DND-41 (cell line): ENCODE measurements at regions not wholly inside any gene's neighbourhood (a gene's known extent, or its start where the extent isn't known, plus 50 kb on each side); places are given as distances from the start of the nearest gene placed in this dataset.

ENCODE experiments used
- ATAC-seq: fragments of 200-7000 bp; cut with Tn5 transposase; 3 replicates; pipeline ENCODE4 v1.9.1; 2021; ENCODE audit warnings: low read depth; ENCODE audit not compliant: insufficient read depth
- DNase-seq: peaks from one replicate; pipeline ENCODE4 v3.0.0-alpha.2; 2020
- H2AFZ ChIP-seq: 2 replicates; pipeline ENCODE4 v1.6.0; 2012; ENCODE audit warnings: low read depth, low read length
- H3K27ac ChIP-seq: 2 replicates; pipeline ENCODE4 v1.5.1; 2012; ENCODE audit warnings: low read length, inconsistent platforms
- H3K27me3 ChIP-seq: fragments of 200-600 bp; sonication (generic); 2 replicates; pipeline ENCODE4 v1.6.0; 2012; ENCODE audit warnings: low read length, mild to moderate bottlenecking, inconsistent platforms; ENCODE audit not compliant: insufficient read depth, poor library complexity
- H3K36me3 ChIP-seq: 2 replicates; pipeline ENCODE4 v1.5.1; 2012; ENCODE audit warnings: low read length, inconsistent platforms; ENCODE audit not compliant: insufficient read depth
- H3K4me1 ChIP-seq: 2 replicates; pipeline ENCODE4 v1.5.1; 2012; ENCODE audit warnings: mild to moderate bottlenecking, low read length; ENCODE audit not compliant: insufficient read depth
- H3K4me2 ChIP-seq: 2 replicates; pipeline ENCODE4 v1.6.0; 2012; ENCODE audit warnings: mild to moderate bottlenecking, moderate library complexity, low read length, inconsistent platforms; ENCODE audit not compliant: insufficient read depth
- H3K4me3 ChIP-seq, 2 experiments: fragments of 200-600 bp in 1 of 2; shearing (Covaris generic) in 1 of 2; 2 replicates each; pipeline ENCODE4 v1.5.1; 2012 to 2016; ENCODE audit warnings: inconsistent platforms in 2 of 2, low read length in 2 of 2, mild to moderate bottlenecking in 2 of 2, low read depth in 1 of 2, moderate library complexity in 1 of 2
- H3K79me2 ChIP-seq: 2 replicates; pipeline ENCODE4 v1.6.0; 2012; ENCODE audit warnings: low read length, inconsistent platforms; ENCODE audit not compliant: insufficient read depth
- H3K9ac ChIP-seq: 2 replicates; pipeline ENCODE4 v1.6.0; 2012; ENCODE audit warnings: low read depth, mild to moderate bottlenecking, inconsistent platforms, low read length, moderate library complexity
- H3K9me3 ChIP-seq: 2 replicates; pipeline ENCODE4 v1.5.1; 2012; ENCODE audit warnings: low read length, moderate library complexity, mild to moderate bottlenecking, inconsistent platforms; ENCODE audit not compliant: insufficient read depth, severe bottlenecking
- H4K20me1 ChIP-seq: 2 replicates; pipeline ENCODE4 v1.6.0; 2012; ENCODE audit warnings: low read length; ENCODE audit not compliant: insufficient read depth
- EZH2 ChIP-seq: IDR thresholded peaks from 3 replicates; pipeline ENCODE4 v1.6.1; 2012; ENCODE audit warnings: borderline replicate concordance, low read depth, mild to moderate bottlenecking, moderate library complexity, low read length, inconsistent platforms; ENCODE audit not compliant: severe bottlenecking
- TF ChIP-seq, protein P1 (sequence below): IDR thresholded peaks from 2 replicates; pipeline ENCODE4 v1.5.1; 2012; ENCODE audit warnings: borderline replicate concordance, low read length, moderate library complexity, mild to moderate bottlenecking; ENCODE audit not compliant: poor library complexity, severe bottlenecking; ENCODE audit errors: extremely low read depth

DNA sequence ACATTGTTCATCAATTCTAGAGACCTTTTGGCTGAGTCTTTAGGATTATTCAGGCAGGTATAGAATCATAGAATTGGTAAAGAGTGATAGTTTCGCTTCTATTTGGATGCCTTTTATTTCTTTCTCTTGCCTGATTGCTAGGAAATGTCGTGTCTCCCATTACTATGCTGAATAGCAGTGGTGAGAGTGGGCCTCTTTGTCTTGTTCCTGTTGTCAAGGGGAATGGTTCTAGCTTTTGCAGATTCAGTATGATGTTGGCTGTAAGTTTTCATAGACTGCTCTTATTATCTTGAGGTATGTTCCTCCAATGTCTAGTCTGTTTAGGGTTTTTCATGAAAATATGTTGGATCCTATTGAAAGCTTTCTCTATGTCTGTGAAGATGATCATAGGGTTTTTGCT lies 200.2 kb upstream of the PABPC4L start:
- Histone ChIP-seq H2AFZ (peak overlapping the region; percentile 52; the same call in 1 of the 2 replicates), H3K9me3 (peaks cover 9% of the 10 kb centered on the region), H3K4me2 (no peak overlapping the region), H4K20me1 (no peaks in the 10 kb centered on the region), H3K9ac (no peak overlapping the region), H3K4me1 (no peaks in the 10 kb centered on the region), H3K4me3 (no peak overlapping the region), H3K36me3 (no peaks in the 10 kb centered on the region), H3K79me2 (no peaks in the 10 kb centered on the region), H3K27me3 (no peaks in the 10 kb centered on the region), H3K27ac (no peak overlapping the region)
- no peak for TF ChIP-seq EZH2
- TF ChIP-seq, protein P1, sequence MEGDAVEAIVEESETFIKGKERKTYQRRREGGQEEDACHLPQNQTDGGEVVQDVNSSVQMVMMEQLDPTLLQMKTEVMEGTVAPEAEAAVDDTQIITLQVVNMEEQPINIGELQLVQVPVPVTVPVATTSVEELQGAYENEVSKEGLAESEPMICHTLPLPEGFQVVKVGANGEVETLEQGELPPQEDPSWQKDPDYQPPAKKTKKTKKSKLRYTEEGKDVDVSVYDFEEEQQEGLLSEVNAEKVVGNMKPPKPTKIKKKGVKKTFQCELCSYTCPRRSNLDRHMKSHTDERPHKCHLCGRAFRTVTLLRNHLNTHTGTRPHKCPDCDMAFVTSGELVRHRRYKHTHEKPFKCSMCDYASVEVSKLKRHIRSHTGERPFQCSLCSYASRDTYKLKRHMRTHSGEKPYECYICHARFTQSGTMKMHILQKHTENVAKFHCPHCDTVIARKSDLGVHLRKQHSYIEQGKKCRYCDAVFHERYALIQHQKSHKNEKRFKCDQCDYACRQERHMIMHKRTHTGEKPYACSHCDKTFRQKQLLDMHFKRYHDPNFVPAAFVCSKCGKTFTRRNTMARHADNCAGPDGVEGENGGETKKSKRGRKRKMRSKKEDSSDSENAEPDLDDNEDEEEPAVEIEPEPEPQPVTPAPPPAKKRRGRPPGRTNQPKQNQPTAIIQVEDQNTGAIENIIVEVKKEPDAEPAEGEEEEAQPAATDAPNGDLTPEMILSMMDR = no peak
- ATAC-seq (no peak), DNase-seq (no peak)

DNA sequence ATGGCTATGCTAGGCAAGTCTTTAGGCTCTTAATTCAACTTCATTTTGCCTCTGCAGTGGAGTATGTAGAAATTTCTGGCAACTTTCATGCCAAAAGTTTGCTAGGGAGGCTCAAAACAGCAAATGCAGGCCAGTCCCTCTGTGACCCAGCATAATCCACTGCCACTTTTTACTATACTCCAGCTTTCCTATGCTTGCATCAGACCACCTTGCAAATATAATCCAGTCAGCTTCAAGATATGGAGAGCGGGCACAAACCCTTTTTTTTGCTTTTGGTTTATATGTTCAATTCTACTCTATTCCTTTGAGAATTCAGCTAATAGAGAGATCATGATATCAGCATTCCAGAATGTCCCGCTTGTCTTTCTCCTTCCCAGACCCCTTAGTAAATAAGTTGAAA lies 192.0 kb upstream of the PABPC4L start:
- DNase-seq = no peak
- no peak overlapping the region for H3K9ac ChIP-seq
- H3K4me2 ChIP-seq = no peak overlapping the region
- no peak overlapping the region for H3K27ac ChIP-seq
- no peak overlapping the region for H3K4me3 ChIP-seq
- peaks cover 24% of the 10 kb centered on the region for H3K9me3 ChIP-seq
- H3K27me3 ChIP-seq = no peaks in the 10 kb centered on the region
- H3K79me2 ChIP-seq = no peaks in the 10 kb centered on the region
- TF ChIP-seq EZH2 = no peak
- TF ChIP-seq, protein P1 = no peak
- H4K20me1 ChIP-seq = no peaks in the 10 kb centered on the region
- H3K36me3 ChIP-seq = no peaks in the 10 kb centered on the region
- no peak for ATAC-seq
- H3K4me1 ChIP-seq = no peaks in the 10 kb centered on the region
- no peak overlapping the region; the same call in 1 of the 2 replicates for H2AFZ ChIP-seq

DNA sequence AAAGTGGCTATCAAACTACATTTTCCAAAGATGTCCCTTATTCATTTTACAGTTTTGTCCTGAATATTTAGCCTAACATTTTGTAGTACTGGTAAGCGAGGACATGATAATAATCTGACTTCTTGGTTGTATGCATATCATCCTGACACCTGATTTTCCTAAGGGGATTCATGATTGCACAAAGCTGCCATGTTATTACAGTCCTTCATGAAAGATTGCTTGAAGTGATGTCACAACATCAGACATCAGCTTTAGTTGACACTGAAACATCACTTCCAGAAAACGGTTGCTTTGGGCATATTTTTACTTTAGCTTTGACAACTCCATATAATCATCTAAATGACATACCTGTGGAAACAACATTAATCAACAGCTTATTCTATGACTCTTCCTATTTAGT lies 188.7 kb upstream of the PABPC4L start:
- Histone ChIP-seq H3K4me2 (no peak overlapping the region), H3K4me1 (no peaks in the 10 kb centered on the region), H3K27ac (no peak overlapping the region), H3K4me3 (no peak overlapping the region), H3K79me2 (no peaks in the 10 kb centered on the region), H3K36me3 (no peaks in the 10 kb centered on the region), H4K20me1 (no peaks in the 10 kb centered on the region), H3K9me3 (peaks cover 6% of the 10 kb centered on the region), H2AFZ (no peak overlapping the region), H3K27me3 (no peaks in the 10 kb centered on the region), H3K9ac (no peak overlapping the region)
- DNase-seq (no peak), ATAC-seq (no peak)
- no peak for TF ChIP-seq EZH2
- TF ChIP-seq, protein P1 = no peak

DNA sequence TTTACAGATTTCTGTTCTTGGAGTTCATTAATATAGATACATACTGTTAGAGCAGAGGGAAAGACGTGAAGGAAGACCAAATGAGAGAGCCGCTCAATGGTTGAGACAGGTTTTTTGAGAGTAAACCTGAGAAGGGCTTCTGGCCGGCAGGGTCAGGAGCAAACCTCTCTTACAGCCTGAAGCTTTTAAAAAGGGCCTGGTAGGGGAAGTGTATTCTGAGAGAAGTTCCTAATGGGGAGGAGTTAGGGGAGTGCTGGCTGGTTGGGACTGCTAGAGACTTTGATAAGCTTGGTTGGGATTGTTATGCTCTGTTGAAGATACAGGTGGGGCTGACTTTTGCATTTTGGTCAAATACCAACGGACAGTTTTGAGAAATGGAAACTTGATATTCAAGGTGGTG lies 186.8 kb upstream of the PABPC4L start:
- no peaks in the 10 kb centered on the region for H3K27me3 ChIP-seq
- no peak overlapping the region for H3K9ac ChIP-seq
- H4K20me1 ChIP-seq = no peaks in the 10 kb centered on the region
- H3K4me1 ChIP-seq = no peaks in the 10 kb centered on the region
- no peak for DNase-seq
- TF ChIP-seq EZH2 = no peak
- TF ChIP-seq, protein P1 = no peak
- H3K79me2 ChIP-seq = no peaks in the 10 kb centered on the region
- no peak for ATAC-seq
- no peak overlapping the region for H2AFZ ChIP-seq
- no peak overlapping the region for H3K4me2 ChIP-seq
- H3K27ac ChIP-seq = no peak overlapping the region
- no peaks in the 10 kb centered on the region for H3K9me3 ChIP-seq
- H3K36me3 ChIP-seq = no peaks in the 10 kb centered on the region
- no peak overlapping the region for H3K4me3 ChIP-seq
